ENCODE measurements at regions not wholly inside any gene's neighbourhood (a gene's known extent, or its start where the extent isn't known, plus 50 kb on each side); places are given as distances from the start of the nearest gene placed in this dataset.

- ATAC-seq, result no peak
These were observed 872.1 kb upstream of the PCDH20 start for GRCh38 chr13:62287764-62288163.

GRCh38 chr13:62280590-62280989 is 864.9 kb upstream of the PCDH20 start:
- TF ChIP-seq ZFP30 (CRISPR knock-in tag; IDR thresholded peaks at IDR 0.05), result no peak
- TF ChIP-seq ISL1 (CRISPR knock-in tag; IDR thresholded peaks at IDR 0.05), result no peak
- TF ChIP-seq TOX (CRISPR knock-in tag; IDR thresholded peaks at IDR 0.05; ENCODE audit: borderline replicate concordance), result no peak
- TF ChIP-seq ZFP3 (CRISPR knock-in tag; IDR thresholded peaks at IDR 0.05), result no peak
- TF ChIP-seq CREB5 (CRISPR knock-in tag; IDR thresholded peaks at IDR 0.05; ENCODE audit: low read depth), result no peak
- no peak for TF ChIP-seq GLIS3 (CRISPR knock-in tag; IDR thresholded peaks at IDR 0.05)
- no peak for TF ChIP-seq ZC3H10 (CRISPR knock-in tag; IDR thresholded peaks at IDR 0.05)
- TF ChIP-seq BACH2 (CRISPR knock-in tag; IDR thresholded peaks at IDR 0.05; ENCODE audit: borderline replicate concordance), result no peak
- no peak for TF ChIP-seq CSRNP3 (CRISPR knock-in tag; IDR thresholded peaks at IDR 0.05)
- TF ChIP-seq ARNTL (CRISPR knock-in tag; IDR thresholded peaks at IDR 0.05; ENCODE audit: borderline replicate concordance, low read depth), result no peak
- TF ChIP-seq POU6F1 (CRISPR knock-in tag; IDR thresholded peaks at IDR 0.05; ENCODE audit: borderline replicate concordance, low read depth), result no peak
- no peak for TF ChIP-seq TCF4 (CRISPR knock-in tag; IDR thresholded peaks at IDR 0.05; ENCODE audit: borderline replicate concordance)
- no peak for TF ChIP-seq RARB (CRISPR knock-in tag; IDR thresholded peaks at IDR 0.05)
- TF ChIP-seq SNAI2 (CRISPR knock-in tag; IDR thresholded peaks at IDR 0.05), result no peak
- no peak for TF ChIP-seq PATZ1 (CRISPR knock-in tag; IDR thresholded peaks at IDR 0.05; ENCODE audit: borderline replicate concordance)
- TF ChIP-seq ZNF70 (CRISPR knock-in tag; IDR thresholded peaks at IDR 0.05), result no peak
- TF ChIP-seq CSDC2 (CRISPR knock-in tag; IDR thresholded peaks at IDR 0.05), result no peak
- TF ChIP-seq ZNF565 (CRISPR knock-in tag; conservative IDR thresholded peaks at IDR 0.05; ENCODE audit: low read depth), result no peak
- TF ChIP-seq OSR1 (CRISPR knock-in tag; IDR thresholded peaks at IDR 0.05), result no peak
- no peak for ATAC-seq

More at GRCh38 chr13:62287764-62288163, 872.1 kb upstream of the PCDH20 start:
- TF ChIP-seq CSDC2 (CRISPR knock-in tag; IDR thresholded peaks at IDR 0.05) (no peak), TCF4 (CRISPR knock-in tag; IDR thresholded peaks at IDR 0.05; ENCODE audit: borderline replicate concordance) (no peak), SNAI2 (CRISPR knock-in tag; IDR thresholded peaks at IDR 0.05) (no peak), ZNF8 (CRISPR knock-in tag; IDR thresholded peaks at IDR 0.05) (no peak), OSR1 (CRISPR knock-in tag; IDR thresholded peaks at IDR 0.05) (no peak), RARB (CRISPR knock-in tag; IDR thresholded peaks at IDR 0.05) (no peak), ZNF70 (CRISPR knock-in tag; IDR thresholded peaks at IDR 0.05) (no peak), ZNF565 (CRISPR knock-in tag; conservative IDR thresholded peaks at IDR 0.05; ENCODE audit: low read depth) (no peak), ISL1 (CRISPR knock-in tag; IDR thresholded peaks at IDR 0.05) (no peak), PPARA (CRISPR knock-in tag; IDR thresholded peaks at IDR 0.05; ENCODE audit: borderline replicate concordance) (no peak), ZFP30 (CRISPR knock-in tag; IDR thresholded peaks at IDR 0.05) (no peak), ESRRG (CRISPR knock-in tag; IDR thresholded peaks at IDR 0.05) (no peak), GLIS3 (CRISPR knock-in tag; IDR thresholded peaks at IDR 0.05) (no peak), PATZ1 (CRISPR knock-in tag; IDR thresholded peaks at IDR 0.05; ENCODE audit: borderline replicate concordance) (no peak), CSRNP3 (CRISPR knock-in tag; IDR thresholded peaks at IDR 0.05) (no peak), ARNTL (CRISPR knock-in tag; IDR thresholded peaks at IDR 0.05; ENCODE audit: borderline replicate concordance, low read depth) (no peak)
